ENCODE measurements at regions not wholly inside any gene's neighbourhood (a gene's known extent, or its start where the extent isn't known, plus 50 kb on each side); places are given as distances from the start of the nearest gene placed in this dataset.
A peak's percentile ranks its signal among the peaks of the same experiment; 100 is the strongest.
"Not testable (repeated sequence)": the region's sequence is repeated elsewhere in the genome, so short reads cannot be mapped to it uniquely, and the experiment has no call there.

DNA sequence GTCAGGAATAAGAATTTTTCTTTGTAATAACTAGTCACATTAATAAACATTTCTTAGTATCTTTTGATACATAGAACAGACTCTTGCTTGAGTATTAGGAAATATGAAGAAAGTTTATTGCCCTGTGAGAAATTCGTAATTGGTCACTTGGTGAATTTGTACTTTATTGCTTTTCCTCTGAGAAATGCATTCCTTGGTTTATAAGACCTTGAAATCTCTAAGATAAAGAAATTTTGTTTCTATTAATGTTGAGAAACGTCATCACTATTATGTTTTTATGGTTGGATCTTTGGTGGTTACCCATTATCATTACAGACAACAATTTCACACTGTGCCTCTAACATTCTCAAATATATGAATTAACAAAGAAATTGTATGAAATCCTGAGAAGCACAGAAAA, 652.0 kb upstream of the NECTIN3 start:
- no peak overlapping the region for H3K4me3 ChIP-seq (ENCODE audit: low read depth, low read length)
- DNase-seq (ENCODE audit: low read depth), result peak; percentile 83
- TF ChIP-seq, protein P1, sequence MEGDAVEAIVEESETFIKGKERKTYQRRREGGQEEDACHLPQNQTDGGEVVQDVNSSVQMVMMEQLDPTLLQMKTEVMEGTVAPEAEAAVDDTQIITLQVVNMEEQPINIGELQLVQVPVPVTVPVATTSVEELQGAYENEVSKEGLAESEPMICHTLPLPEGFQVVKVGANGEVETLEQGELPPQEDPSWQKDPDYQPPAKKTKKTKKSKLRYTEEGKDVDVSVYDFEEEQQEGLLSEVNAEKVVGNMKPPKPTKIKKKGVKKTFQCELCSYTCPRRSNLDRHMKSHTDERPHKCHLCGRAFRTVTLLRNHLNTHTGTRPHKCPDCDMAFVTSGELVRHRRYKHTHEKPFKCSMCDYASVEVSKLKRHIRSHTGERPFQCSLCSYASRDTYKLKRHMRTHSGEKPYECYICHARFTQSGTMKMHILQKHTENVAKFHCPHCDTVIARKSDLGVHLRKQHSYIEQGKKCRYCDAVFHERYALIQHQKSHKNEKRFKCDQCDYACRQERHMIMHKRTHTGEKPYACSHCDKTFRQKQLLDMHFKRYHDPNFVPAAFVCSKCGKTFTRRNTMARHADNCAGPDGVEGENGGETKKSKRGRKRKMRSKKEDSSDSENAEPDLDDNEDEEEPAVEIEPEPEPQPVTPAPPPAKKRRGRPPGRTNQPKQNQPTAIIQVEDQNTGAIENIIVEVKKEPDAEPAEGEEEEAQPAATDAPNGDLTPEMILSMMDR (IDR thresholded peaks at IDR 0.05; ENCODE audit: insufficient read depth, low read depth, low read length), result no peak

DNA sequence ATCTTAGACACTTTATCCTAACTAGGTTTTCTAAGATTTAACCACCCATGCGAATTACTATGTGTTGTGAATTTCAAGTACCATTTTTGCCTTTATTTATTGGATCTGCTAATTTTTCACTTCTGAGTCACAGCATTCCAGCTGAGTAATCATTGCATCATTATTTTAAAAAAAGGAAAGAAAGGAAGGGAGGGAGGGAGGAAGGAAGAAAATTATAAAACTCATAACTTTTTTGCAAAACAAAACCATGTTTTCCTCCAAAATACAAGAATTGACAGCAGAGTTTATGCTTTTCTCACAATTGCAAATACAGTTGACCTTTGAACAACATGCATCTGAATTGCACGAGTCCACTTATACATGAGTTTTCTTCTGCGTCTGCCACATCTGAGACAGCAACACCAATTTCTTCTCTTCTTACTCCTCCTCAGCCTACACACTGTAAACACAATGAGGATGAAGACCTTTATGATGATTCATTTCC, 651.4 kb upstream of the NECTIN3 start:
- H3K4me3 ChIP-seq (ENCODE audit: low read depth, low read length), result peak overlapping the region; percentile 12
- DNase-seq (ENCODE audit: low read depth), result peak; percentile 87
- TF ChIP-seq, protein P1 (IDR thresholded peaks at IDR 0.05; ENCODE audit: insufficient read depth, low read depth, low read length), result no peak

DNA sequence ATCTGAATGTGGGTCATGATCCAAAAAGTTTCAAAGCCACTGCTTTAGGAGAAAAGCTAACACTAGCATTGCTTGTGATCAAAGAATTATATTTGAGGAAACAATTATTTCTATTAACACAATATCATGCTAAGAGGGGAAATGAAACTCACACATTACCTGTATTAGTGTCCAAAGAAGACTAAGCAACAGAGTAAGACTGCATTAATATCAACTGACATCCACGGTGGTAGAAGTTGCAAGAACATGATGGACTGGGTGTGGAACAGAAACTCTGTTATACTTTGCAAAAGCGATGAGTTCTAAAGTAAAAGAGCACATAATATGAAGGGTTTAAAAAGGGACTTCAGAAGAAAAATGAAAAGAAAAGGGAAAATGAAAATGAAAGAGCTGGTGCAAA, 648.3 kb upstream of the NECTIN3 start:
- no peak overlapping the region for H3K4me3 ChIP-seq (ENCODE audit: low read depth, low read length)
- no peak for DNase-seq (ENCODE audit: low read depth)
- TF ChIP-seq, protein P1 (IDR thresholded peaks at IDR 0.05; ENCODE audit: insufficient read depth, low read depth, low read length), result no peak

DNA sequence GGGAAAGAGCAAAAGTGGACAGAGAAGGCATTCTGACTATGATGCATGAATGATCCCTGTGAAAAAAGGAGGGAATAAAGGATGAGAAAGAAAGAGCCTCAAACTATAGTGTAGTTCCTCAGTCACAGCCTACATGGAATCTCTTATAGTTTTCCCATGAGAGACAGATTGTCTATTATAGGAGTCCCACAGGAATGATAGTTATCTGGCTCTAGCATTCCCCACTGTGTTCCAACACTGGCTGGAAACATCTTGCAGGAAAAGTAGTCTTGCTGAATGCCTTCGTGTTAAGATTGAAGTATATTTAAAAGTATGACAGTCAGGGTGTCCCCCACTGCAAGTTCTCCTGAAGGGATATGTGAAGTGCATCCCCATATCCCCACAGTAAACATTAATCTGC, 641.5 kb upstream of the NECTIN3 start:
- TF ChIP-seq, protein P1 (IDR thresholded peaks at IDR 0.05; ENCODE audit: insufficient read depth, low read depth, low read length), result no peak

DNA sequence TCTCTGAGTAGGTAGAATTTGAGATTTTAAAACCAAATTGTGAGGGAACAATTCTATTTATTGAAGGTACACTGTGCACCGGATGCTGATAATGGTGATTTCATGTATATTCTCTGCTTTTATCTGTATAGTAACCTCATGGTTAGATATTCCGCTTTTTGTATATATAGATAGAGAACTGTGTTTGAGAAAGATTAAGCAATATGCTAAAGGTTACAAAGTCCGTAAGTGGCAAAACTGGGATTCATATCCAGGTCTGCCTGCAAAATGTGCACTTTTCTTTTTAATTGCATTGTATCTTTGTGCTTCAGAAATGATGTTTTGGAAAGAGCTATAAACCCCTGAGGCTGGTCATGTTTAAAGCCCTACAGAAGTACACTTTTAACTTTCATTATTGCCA, 635.4 kb upstream of the NECTIN3 start:
- TF ChIP-seq, protein P1 (IDR thresholded peaks at IDR 0.05; ENCODE audit: insufficient read depth, low read depth, low read length), result no peak
- DNase-seq (ENCODE audit: low read depth), result no peak
- no peak overlapping the region for H3K4me3 ChIP-seq (ENCODE audit: low read depth, low read length)

More for the DNA sequence above, 641.5 kb upstream of the NECTIN3 start:
- H3K4me3 ChIP-seq (ENCODE audit: low read depth, low read length), result no peak overlapping the region
- no peak for DNase-seq (ENCODE audit: low read depth)

DNA sequence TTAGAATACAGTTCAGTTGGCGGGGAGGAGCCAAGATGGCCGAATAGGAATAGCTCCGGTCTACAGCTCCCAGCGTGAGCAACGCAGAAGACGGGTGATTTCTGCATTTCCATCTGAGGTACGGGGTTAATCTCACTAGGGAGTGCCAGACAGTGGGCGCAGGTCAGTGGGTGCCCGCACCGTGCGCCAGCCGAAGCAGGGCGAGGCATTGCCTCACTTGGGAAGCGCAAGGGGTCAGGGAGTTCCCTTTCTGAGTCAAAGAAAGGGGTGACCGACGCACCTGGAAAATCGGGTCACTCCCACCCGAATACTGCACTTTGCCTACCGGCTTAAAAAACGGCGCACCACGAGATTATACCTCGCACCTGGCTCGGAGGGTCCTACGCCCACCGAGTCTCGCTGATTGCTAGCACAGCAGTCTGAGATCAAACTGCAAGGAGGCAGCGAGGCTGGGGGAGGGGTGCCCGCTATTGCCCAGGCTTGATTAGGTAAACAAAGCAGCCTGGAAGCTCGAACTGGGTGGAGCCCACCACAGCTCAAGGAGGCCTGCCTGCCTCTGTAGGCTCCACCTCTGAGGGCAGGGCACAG, 631.5 kb upstream of the NECTIN3 start:
- DNase-seq (ENCODE audit: low read depth); H3K4me3 ChIP-seq (ENCODE audit: low read depth, low read length): not testable (repeated sequence)

DNA sequence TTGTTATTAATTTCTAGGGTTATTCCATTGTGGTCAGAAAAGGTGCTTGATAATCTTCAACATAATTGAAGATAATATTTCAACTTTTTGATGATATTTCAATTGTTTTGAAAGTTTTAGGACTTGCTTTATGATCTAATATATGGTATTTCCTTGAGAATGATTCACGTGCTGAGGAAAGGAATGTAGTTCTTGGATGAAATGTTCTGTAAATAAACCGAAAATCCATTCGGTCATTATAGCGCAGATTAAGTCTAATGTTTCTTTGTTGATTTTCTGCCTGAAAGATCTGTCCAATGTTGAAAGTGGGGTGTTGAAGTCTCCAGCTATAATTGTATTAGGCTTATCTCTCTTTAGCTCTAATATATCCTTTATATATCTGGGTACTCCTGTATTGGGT, 617.5 kb upstream of the NECTIN3 start:
- no peak for DNase-seq (ENCODE audit: low read depth)
- TF ChIP-seq, protein P1 (IDR thresholded peaks at IDR 0.05; ENCODE audit: insufficient read depth, low read depth, low read length), result no peak
- H3K4me3 ChIP-seq (ENCODE audit: low read depth, low read length), result no peak overlapping the region
